IMR-90 (cell line): ENCODE measurements at regions not wholly inside any gene's neighbourhood (a gene's known extent, or its start where the extent isn't known, plus 50 kb on each side); places are given as distances from the start of the nearest gene placed in this dataset.

Source experiments
- ATAC-seq: fragments of 200-7000 bp; cut with Tn5 transposase; 2 replicates; pipeline ENCODE4 v1.9.1; 2020; ENCODE audit warnings: low read depth, mild to moderate bottlenecking, moderate library complexity
- BruUV-seq: library from RNA; stranded (reverse); fragments of 400-500 nt; replicated peaks from 2 replicates; lab custom pipeline; 2021; lab: Mats Ljungman, UMichigan
- CTCF ChIA-PET: fragments of 300-600 bp; formaldehyde crosslinking; extraction: SDS; loops from one replicate; lab custom pipeline; 2021; ENCODE audit warnings: antibody characterized with exemption; lab: Yijun Ruan, JAX
- POLR2A ChIA-PET: fragments of 300-600 bp; sonication (Branson Sonifier 250); formaldehyde crosslinking; loops from one replicate; lab custom pipeline; 2022; ENCODE audit warnings: antibody characterized with exemption; ENCODE audit not compliant: unreplicated experiment; lab: Charles Lee
- DNase-seq: peaks from one replicate; pipeline ENCODE4 v3.0.0; 2013
- H2AFZ ChIP-seq: replicated peaks from 2 replicates; pipeline ENCODE3; 2013; ENCODE audit warnings: low read length, mild to moderate bottlenecking; ENCODE audit not compliant: poor library complexity
- H2AK5ac ChIP-seq: 2 replicates; pipeline ENCODE4 v1.6.1; 2013; ENCODE audit warnings: low read depth, low read length, inconsistent platforms
- H2AK9ac ChIP-seq: replicated peaks from 2 replicates; pipeline ENCODE3; 2013; ENCODE audit warnings: mild to moderate bottlenecking, low read depth, low read length, moderate library complexity; ENCODE audit not compliant: poor library complexity
- H2BK120ac ChIP-seq: 2 replicates; pipeline ENCODE4 v1.6.1; 2013; ENCODE audit warnings: low read depth, low read length, inconsistent platforms
- H2BK15ac ChIP-seq: 3 replicates; pipeline ENCODE4 v1.6.1; 2013; ENCODE audit warnings: low read depth, low read length, inconsistent platforms
- H2BK20ac ChIP-seq: 2 replicates; pipeline ENCODE4 v1.6.1; 2013; ENCODE audit warnings: low read depth, mild to moderate bottlenecking, inconsistent platforms, low read length, moderate library complexity
- H2BK5ac ChIP-seq: 2 replicates; pipeline ENCODE4 v1.6.1; 2013; ENCODE audit warnings: mild to moderate bottlenecking, low read depth, low read length, inconsistent platforms; ENCODE audit not compliant: poor library complexity, severe bottlenecking
- H3K14ac ChIP-seq: replicated peaks from 2 replicates; pipeline ENCODE4 v1.6.1; 2013; ENCODE audit warnings: low read depth, low read length, inconsistent platforms
- H3K18ac ChIP-seq: 2 replicates; pipeline ENCODE4 v1.6.1; 2013; ENCODE audit warnings: low read depth, low read length, control low read depth
- H3K23ac ChIP-seq: 2 replicates; pipeline ENCODE4 v1.6.1; 2013; ENCODE audit warnings: low read depth, low read length, inconsistent platforms
- H3K27ac ChIP-seq: 2 replicates; pipeline ENCODE4 v1.5.1; 2013; ENCODE audit warnings: mild to moderate bottlenecking, control low read depth, low read length; ENCODE audit not compliant: insufficient read depth
- H3K27me3 ChIP-seq: 2 replicates; pipeline ENCODE4 v1.6.1; 2013; ENCODE audit warnings: low read length; ENCODE audit not compliant: control insufficient read depth, insufficient read depth
- H3K36me3 ChIP-seq: 2 replicates; pipeline ENCODE4 v1.6.1; 2013; ENCODE audit warnings: low read length, mixed read lengths; ENCODE audit not compliant: control insufficient read depth, insufficient read depth
- H3K4ac ChIP-seq: 2 replicates; pipeline ENCODE4 v1.6.1; 2013; ENCODE audit warnings: low read depth, low read length, inconsistent platforms
- H3K4me1 ChIP-seq: 2 replicates; pipeline ENCODE4 v1.6.1; 2013; ENCODE audit warnings: low read length, mixed read lengths; ENCODE audit not compliant: control insufficient read depth, insufficient read depth
- H3K4me2 ChIP-seq: 2 replicates; pipeline ENCODE4 v1.6.1; 2013; ENCODE audit warnings: low read depth, mild to moderate bottlenecking, control low read depth, low read length, moderate library complexity
- H3K4me3 ChIP-seq: 2 replicates; pipeline ENCODE4 v1.5.1; 2013; ENCODE audit warnings: low read depth, mild to moderate bottlenecking, control low read depth, low read length, moderate library complexity; ENCODE audit not compliant: insufficient read depth
- H3K56ac ChIP-seq: 2 replicates; pipeline ENCODE4 v1.6.1; 2013; ENCODE audit warnings: low read length, inconsistent platforms; ENCODE audit not compliant: insufficient read depth; ENCODE audit errors: extremely low read depth
- H3K79me1 ChIP-seq, 2 experiments: 2 replicates each; pipeline ENCODE4 v1.6.1; 2013; ENCODE audit warnings: low read length in 2 of 2, inconsistent platforms in 1 of 2, low read depth in 1 of 2
- H3K9ac ChIP-seq: 2 replicates; pipeline ENCODE4 v1.6.1; 2013; ENCODE audit warnings: low read depth, low read length, control low read depth
- H3K9me1 ChIP-seq: 2 replicates; pipeline ENCODE4 v1.6.1; 2013; ENCODE audit warnings: low read length, inconsistent platforms; ENCODE audit not compliant: insufficient read depth
- H3K9me3 ChIP-seq: 2 replicates; pipeline ENCODE4 v1.6.1; 2013; ENCODE audit warnings: low read length; ENCODE audit not compliant: control insufficient read depth, insufficient read depth
- H4K20me1 ChIP-seq: 2 replicates; pipeline ENCODE4 v1.6.1; 2013; ENCODE audit warnings: low read length, inconsistent platforms; ENCODE audit not compliant: insufficient read depth
- H4K5ac ChIP-seq: 2 replicates; pipeline ENCODE4 v1.6.1; 2013; ENCODE audit warnings: mild to moderate bottlenecking, low read depth, low read length, control low read depth
- H4K8ac ChIP-seq, 2 experiments: 2 replicates each; pipeline ENCODE4 v1.6.1; 2013; ENCODE audit warnings: low read depth in 2 of 2, low read length in 2 of 2, control low read depth in 1 of 2, inconsistent platforms in 1 of 2
- H4K91ac ChIP-seq: 2 replicates; pipeline ENCODE4 v1.6.1; 2013; ENCODE audit warnings: low read depth, low read length, inconsistent platforms; ENCODE audit not compliant: insufficient read depth
- CEBPB ChIP-seq: IDR thresholded peaks from 2 replicates; pipeline ENCODE4 v1.6.1; 2012; ENCODE audit warnings: low read depth, low read length, improper control_type of control experiment
- CHD1 ChIP-seq: IDR thresholded peaks from 2 replicates; pipeline ENCODE4 v1.6.1; 2012; ENCODE audit warnings: low read depth, low read length, improper control_type of control experiment
- CTCF ChIP-seq: conservative IDR thresholded peaks from 2 replicates; pipeline ENCODE4 v1.5.1; 2012; ENCODE audit warnings: mild to moderate bottlenecking, low read depth, low read length, improper control_type of control experiment
- MAZ ChIP-seq: IDR thresholded peaks from 2 replicates; pipeline ENCODE4 v1.6.1; 2012; ENCODE audit warnings: low read depth, mild to moderate bottlenecking, low read length, improper control_type of control experiment, moderate library complexity, borderline replicate concordance
- NFE2L2 ChIP-seq: fragments of 150-350 bp; IDR thresholded peaks from 2 replicates; pipeline ENCODE4 v1.6.1; 2016; ENCODE audit warnings: low read depth, mild to moderate bottlenecking, low read length
- RAD21 ChIP-seq: IDR thresholded peaks from 2 replicates; pipeline ENCODE4 v1.6.1; 2012; ENCODE audit warnings: low read length, improper control_type of control experiment
- SMC3 ChIP-seq: fragments of 150-350 bp; IDR thresholded peaks from 2 replicates; pipeline ENCODE4 v1.6.1; 2016; ENCODE audit warnings: low read depth, mild to moderate bottlenecking, antibody characterized with exemption, low read length, moderate library complexity
- USF2 ChIP-seq: fragments of 150-350 bp; IDR thresholded peaks from 2 replicates; pipeline ENCODE4 v1.6.1; 2017; ENCODE audit warnings: mild to moderate bottlenecking, antibody characterized with exemption, low read length, low read depth
- WGBS, 2 experiments: methylation state at CpG; one replicate each; pipeline versions ENCODE4 v1.1.5 to v1.1.7; 2013; ENCODE audit warnings: missing lambda C conversion rate in 2 of 2; ENCODE audit not compliant: insufficient read length in 1 of 2; ENCODE audit errors: extremely low coverage in 2 of 2; 5-methylcytosine and 5-hydroxymethylcytosine counted together
- dilution Hi-C: fragments of 300-500 bp; cut with HindIII; formaldehyde crosslinking; loops from one replicate; pipeline ENCODE4 v1.14.3; 2018; ENCODE audit warnings: low sequenced_read_pairs; ENCODE audit not compliant: unreplicated experiment
- in situ Hi-C: fragments of 300-500 bp; cut with MboI; formaldehyde crosslinking; loops from 3 replicates; pipeline ENCODE4 v1.14.3; 2019; ENCODE audit warnings: low sequenced_read_pairs, inconsistent platforms, mixed read lengths
- intact Hi-C: fragments of 100-400 bp; cut with micrococcal nuclease; formaldehyde crosslinking; loops from 2 replicates; pipeline ENCODE4 v1.10.0; 2022

GRCh38 chr4:60201052-60201673, 999.0 kb upstream of the ADGRL3 start:
- no peak overlapping the region for H2BK15ac ChIP-seq
- H3K56ac ChIP-seq = no peak overlapping the region
- H3K9me1 ChIP-seq = no peaks in the 10 kb centered on the region
- H3K36me3 ChIP-seq = no peaks in the 10 kb centered on the region
- H2AK9ac ChIP-seq = no peak overlapping the region
- ATAC-seq (peak; percentile 64), DNase-seq (peak; percentile 28)
- H3K4ac ChIP-seq = no peak overlapping the region
- no peaks in the 10 kb centered on the region for H3K4me1 ChIP-seq
- H3K9ac ChIP-seq = no peak overlapping the region
- no peaks in the 10 kb centered on the region for H4K20me1 ChIP-seq
- H3K4me3 ChIP-seq = no peak overlapping the region
- no peaks in the 10 kb centered on the region for H3K9me3 ChIP-seq
- H2BK20ac ChIP-seq = no peak overlapping the region
- intact Hi-C loops = loop anchor here (2.0 kb wide), 1 partner anchor 1468 kb away; no protein-coding TSS in a partner anchor
- no TSS peak for BruUV-seq
- CTCF ChIA-PET = no interaction called here
- POLR2A ChIA-PET = no interaction called here
- no peak overlapping the region for H3K27ac ChIP-seq
- no peak overlapping the region for H3K14ac ChIP-seq
- H3K18ac ChIP-seq = no peak overlapping the region
- H2AK5ac ChIP-seq = no peak overlapping the region
- no peaks in the 10 kb centered on the region for H3K27me3 ChIP-seq
- H3K23ac ChIP-seq = no peak overlapping the region
- H4K91ac ChIP-seq = no peak overlapping the region
- H2AFZ ChIP-seq = no peak overlapping the region
- no peak overlapping the region for H4K5ac ChIP-seq
- H2BK5ac ChIP-seq = no peak overlapping the region
- H3K79me1 ChIP-seq = no peaks in the 10 kb centered on the region
- dilution Hi-C loops = no loop called here
- in situ Hi-C loops = no loop called here
- TF ChIP-seq NFE2L2 (no peak), MAZ (no peak), RAD21 (peak; percentile 72), CEBPB (no peak), CHD1 (no peak), CTCF (peak; percentile 72), SMC3 (peak; percentile 65), USF2 (no peak)
- H2BK120ac ChIP-seq = no peak overlapping the region
- H3K4me2 ChIP-seq = no peak overlapping the region
- no peak overlapping the region for H4K8ac ChIP-seq
- WGBS, 2 experiments = no CpG with 5 or more reads among the region's 3 CpGs
